ACHN (cell line): ENCODE measurements at regions not wholly inside any gene's neighbourhood (a gene's known extent, or its start where the extent isn't known, plus 50 kb on each side); places are given as distances from the start of the nearest gene placed in this dataset.

Experiments
- DNase-seq: peaks from one replicate; pipeline ENCODE4 v3.0.0-alpha.2; 2015
- in situ Hi-C: cut with HindIII; loops from 2 replicates; pipeline ENCODE4 v1.10.0; 2017; ENCODE audit warnings: low sequenced_read_pairs, low pct_ligation_motif_present, low pct_unique_long_range_greater_than_20kb

- DNase-seq: no peak
- in situ Hi-C loops: no loop called here
These were observed 68.2 kb upstream of the XYLT1 start for GRCh38 chr16:17538927-17539326.

GRCh38 chr16:17532338-17532995, 61.7 kb upstream of the XYLT1 start:
- in situ Hi-C loops: no loop called here
- no peak for DNase-seq

GRCh38 chr16:17529982-17530760, 59.4 kb upstream of the XYLT1 start:
- in situ Hi-C loops: no loop called here
- no peak for DNase-seq

GRCh38 chr16:17526956-17527937, 56.5 kb upstream of the XYLT1 start:
- in situ Hi-C loops: no loop called here
- no peak for DNase-seq

GRCh38 chr16:17524656-17525055, 53.9 kb upstream of the XYLT1 start:
- in situ Hi-C loops: no loop called here
- DNase-seq: no peak

- DNase-seq: no peak
- in situ Hi-C loops: no loop called here
These were observed 49.8 kb upstream of the XYLT1 start for GRCh38 chr16:17520561-17520960.
